ES-I3 (cell line): ENCODE measurements at regions not wholly inside any gene's neighbourhood (a gene's known extent, or its start where the extent isn't known, plus 50 kb on each side); places are given as distances from the start of the nearest gene placed in this dataset.

Experiments used
- H3K36me3 ChIP-seq: 2 replicates; pipeline ENCODE4 v1.6.1; 2013; ENCODE audit warnings: mild to moderate bottlenecking, low read length, control low read depth, moderate library complexity; ENCODE audit not compliant: insufficient read depth
- H3K4me1 ChIP-seq: 2 replicates; pipeline ENCODE4 v1.6.1; 2013; ENCODE audit warnings: mild to moderate bottlenecking, control low read depth, low read length; ENCODE audit not compliant: insufficient read depth
- H3K9ac ChIP-seq: 2 replicates; pipeline ENCODE4 v1.6.1; 2013; ENCODE audit warnings: low read depth, mild to moderate bottlenecking, low read length, moderate library complexity
- H3K9me3 ChIP-seq: 2 replicates; pipeline ENCODE4 v1.6.1; 2013; ENCODE audit warnings: mild to moderate bottlenecking, low read length, moderate library complexity; ENCODE audit not compliant: control insufficient read depth, insufficient read depth

GRCh38 chr13:65085977-65086376 lies 2144.2 kb downstream of the PCDH9 start:
- H3K9ac ChIP-seq: no peak overlapping the region
- no peaks in the 10 kb centered on the region for H3K36me3 ChIP-seq
- no peaks in the 10 kb centered on the region; the same call in 1 of the 2 replicates for H3K9me3 ChIP-seq
- H3K4me1 ChIP-seq: no peaks in the 10 kb centered on the region

- Histone ChIP-seq H3K36me3 (no peaks in the 10 kb centered on the region), H3K9me3 (no peaks in the 10 kb centered on the region), H3K9ac (no peak overlapping the region), H3K4me1 (no peaks in the 10 kb centered on the region)
Measured at GRCh38 chr13:65074248-65074647, 2155.9 kb downstream of the PCDH9 start.

- H3K4me1 ChIP-seq: no peaks in the 10 kb centered on the region
- H3K9me3 ChIP-seq: no peaks in the 10 kb centered on the region
- H3K9ac ChIP-seq: no peak overlapping the region
- H3K36me3 ChIP-seq: no peaks in the 10 kb centered on the region
Measured at GRCh38 chr13:65064967-65065366, 2165.2 kb downstream of the PCDH9 start.

GRCh38 chr13:65063753-65064152 lies 2166.4 kb downstream of the PCDH9 start:
- Histone ChIP-seq H3K36me3 (no peaks in the 10 kb centered on the region), H3K4me1 (no peaks in the 10 kb centered on the region), H3K9ac (no peak overlapping the region), H3K9me3 (no peaks in the 10 kb centered on the region)

- no peaks in the 10 kb centered on the region for H3K9me3 ChIP-seq
- no peaks in the 10 kb centered on the region for H3K4me1 ChIP-seq
- no peaks in the 10 kb centered on the region for H3K36me3 ChIP-seq
Measured at GRCh38 chr13:65057986-65058385, 2172.2 kb downstream of the PCDH9 start.

GRCh38 chr13:65054277-65054676 lies 2175.9 kb downstream of the PCDH9 start:
- Histone ChIP-seq H3K9me3 (no peaks in the 10 kb centered on the region), H3K9ac (no peak overlapping the region), H3K4me1 (no peaks in the 10 kb centered on the region)

More at GRCh38 chr13:65057986-65058385, 2172.2 kb downstream of the PCDH9 start:
- no peak overlapping the region for H3K9ac ChIP-seq

GRCh38 chr13:65036999-65037398 lies 2193.1 kb downstream of the PCDH9 start:
- H3K9me3 ChIP-seq: no peaks in the 10 kb centered on the region
- H3K36me3 ChIP-seq: no peaks in the 10 kb centered on the region
- no peaks in the 10 kb centered on the region for H3K4me1 ChIP-seq
- no peak overlapping the region for H3K9ac ChIP-seq

More at GRCh38 chr13:65054277-65054676, 2175.9 kb downstream of the PCDH9 start:
- H3K36me3 ChIP-seq: no peaks in the 10 kb centered on the region

- no peaks in the 10 kb centered on the region for H3K9me3 ChIP-seq
- H3K4me1 ChIP-seq: no peaks in the 10 kb centered on the region
- no peak overlapping the region for H3K9ac ChIP-seq
- no peaks in the 10 kb centered on the region for H3K36me3 ChIP-seq
Measured at GRCh38 chr13:65035302-65035701, 2194.8 kb downstream of the PCDH9 start.

- H3K36me3 ChIP-seq: no peaks in the 10 kb centered on the region
- no peaks in the 10 kb centered on the region for H3K9me3 ChIP-seq
- H3K9ac ChIP-seq: no peak overlapping the region
- no peaks in the 10 kb centered on the region for H3K4me1 ChIP-seq
Measured at GRCh38 chr13:65034266-65034665, 2195.9 kb downstream of the PCDH9 start.

- H3K36me3 ChIP-seq: no peaks in the 10 kb centered on the region
- no peak overlapping the region for H3K9ac ChIP-seq
- H3K9me3 ChIP-seq: no peaks in the 10 kb centered on the region
- no peaks in the 10 kb centered on the region for H3K4me1 ChIP-seq
Measured at GRCh38 chr13:65032825-65033224, 2197.3 kb downstream of the PCDH9 start.

- no peak overlapping the region for H3K9ac ChIP-seq
- no peaks in the 10 kb centered on the region for H3K9me3 ChIP-seq
- H3K4me1 ChIP-seq: no peaks in the 10 kb centered on the region
- H3K36me3 ChIP-seq: no peaks in the 10 kb centered on the region
Measured at GRCh38 chr13:65028101-65028500, 2202.0 kb downstream of the PCDH9 start.

GRCh38 chr13:65026505-65026904 lies 2203.6 kb downstream of the PCDH9 start:
- Histone ChIP-seq H3K36me3 (no peaks in the 10 kb centered on the region), H3K4me1 (no peaks in the 10 kb centered on the region), H3K9me3 (peaks cover 4% of the 10 kb centered on the region; the same call in 1 of the 2 replicates), H3K9ac (no peak overlapping the region)

- Histone ChIP-seq H3K9ac (no peak overlapping the region), H3K36me3 (no peaks in the 10 kb centered on the region), H3K9me3 (no peaks in the 10 kb centered on the region), H3K4me1 (no peaks in the 10 kb centered on the region)
Measured at GRCh38 chr13:65011378-65011777, 2218.8 kb downstream of the PCDH9 start.

- no peaks in the 10 kb centered on the region for H3K36me3 ChIP-seq
- H3K9me3 ChIP-seq: no peaks in the 10 kb centered on the region
- H3K4me1 ChIP-seq: no peaks in the 10 kb centered on the region; the same call in 1 of the 2 replicates
- no peak overlapping the region for H3K9ac ChIP-seq
Measured at GRCh38 chr13:64997438-64997837, 2232.7 kb downstream of the PCDH9 start.

- H3K4me1 ChIP-seq: no peaks in the 10 kb centered on the region; the same call in 1 of the 2 replicates
- H3K9me3 ChIP-seq: no peaks in the 10 kb centered on the region
- no peaks in the 10 kb centered on the region for H3K36me3 ChIP-seq
- H3K9ac ChIP-seq: no peak overlapping the region
Measured at GRCh38 chr13:64993514-64994164, 2236.5 kb downstream of the PCDH9 start.
